HG02763 (cell line): ENCODE measurements at regions not wholly inside any gene's neighbourhood (a gene's known extent, or its start where the extent isn't known, plus 50 kb on each side); places are given as distances from the start of the nearest gene placed in this dataset.
"Not testable (repeated sequence)": the region's sequence is repeated elsewhere in the genome, so short reads cannot be mapped to it uniquely, and the experiment has no call there.

Experiments
- ATAC-seq: cut with Tn5 transposase; IDR thresholded peaks from one replicate; pipeline ENCODE4 v1.9.1; 2021; ENCODE audit warnings: mild to moderate bottlenecking, moderate library complexity; ENCODE audit not compliant: unreplicated experiment

DNA sequence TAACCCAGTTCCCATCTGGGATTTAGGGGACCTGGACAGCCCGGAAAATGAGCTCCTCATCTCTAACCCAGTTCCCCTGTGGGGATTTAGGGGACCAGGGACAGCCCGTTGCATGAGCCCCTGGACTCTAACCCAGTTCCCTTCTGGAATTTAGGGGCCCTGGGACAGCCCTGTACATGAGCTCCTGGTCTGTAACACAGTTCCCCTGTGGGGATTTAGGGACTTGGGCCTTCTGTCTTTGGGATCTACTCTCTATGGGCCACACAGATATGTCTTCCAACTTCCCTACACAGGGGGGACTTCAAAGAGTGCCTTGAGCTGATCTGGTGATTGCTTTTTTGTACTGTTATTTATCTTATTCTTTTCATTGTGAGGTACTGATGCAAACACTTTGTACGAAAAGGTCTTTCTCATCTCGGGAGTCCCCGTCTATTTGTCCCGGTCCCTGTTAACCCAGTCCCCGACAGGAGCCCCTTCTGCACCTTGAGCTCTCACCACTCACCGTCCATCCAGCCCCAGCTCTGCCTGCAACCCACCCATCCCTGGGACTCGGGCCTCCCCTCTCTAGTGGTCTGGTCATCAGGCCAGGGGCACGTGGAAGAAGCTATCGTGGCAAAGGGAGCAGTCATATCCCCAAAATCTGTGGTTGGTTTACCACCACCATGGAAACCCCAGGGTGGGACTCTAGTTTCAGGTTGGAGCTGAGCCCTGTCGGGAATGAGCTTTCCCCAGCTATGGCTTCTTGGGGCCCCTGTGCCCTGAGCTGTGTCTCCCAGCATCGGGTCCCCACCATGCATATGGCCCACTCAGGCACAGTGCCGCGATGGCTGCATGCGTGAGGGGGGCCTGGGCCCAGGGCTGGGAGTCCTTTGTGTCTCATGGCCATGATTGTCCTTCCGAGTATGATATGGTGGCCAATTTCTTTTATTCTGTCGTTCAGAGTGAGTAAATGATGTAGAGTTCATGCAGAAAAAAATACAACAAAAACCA is 270.4 kb upstream of the PLCXD1 start:
- not testable (repeated sequence) for ATAC-seq

- not testable (repeated sequence) for ATAC-seq
Measured at GRCh38 chrX:13821-14443, 267.2 kb upstream of the PLCXD1 start.

GRCh38 chrX:14452-14851 is 266.7 kb upstream of the PLCXD1 start:
- ATAC-seq, result not testable (repeated sequence)

DNA sequence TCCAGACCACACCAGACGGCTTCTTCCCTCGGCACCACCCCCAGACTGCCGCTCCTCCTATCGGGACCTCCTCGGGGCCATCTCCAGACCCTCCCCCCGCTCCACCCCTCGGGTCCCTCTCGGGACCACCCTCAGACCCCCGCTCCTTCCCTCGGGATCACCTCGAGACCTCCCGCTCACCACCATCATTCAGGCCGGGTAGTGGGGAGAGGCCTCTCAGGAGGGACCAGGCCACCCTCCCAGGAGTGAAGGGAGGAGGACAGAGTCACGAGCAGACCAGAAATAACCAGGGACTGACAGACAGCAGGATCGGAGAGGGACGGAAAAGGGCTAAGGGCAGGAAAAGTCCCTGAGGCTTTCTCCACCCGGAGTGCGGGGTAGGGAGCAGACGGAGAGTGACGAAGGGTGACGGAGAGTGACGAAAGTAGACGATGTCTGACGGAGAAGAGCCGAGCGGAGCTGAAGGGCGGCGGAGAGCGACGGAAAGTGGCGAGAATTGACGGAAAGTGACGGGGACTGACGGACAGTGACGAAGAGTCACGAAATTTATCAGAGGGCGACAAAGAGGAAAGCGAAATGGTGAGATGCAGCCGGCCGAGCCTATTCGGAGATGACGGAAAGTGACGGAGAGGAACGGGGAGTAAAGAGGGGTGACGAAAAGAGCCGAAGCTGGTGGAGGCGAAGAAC is 262.3 kb upstream of the PLCXD1 start:
- ATAC-seq, result peak; percentile 91

GRCh38 chrX:19455-19827 is 261.7 kb upstream of the PLCXD1 start:
- peak; percentile 23 for ATAC-seq

DNA sequence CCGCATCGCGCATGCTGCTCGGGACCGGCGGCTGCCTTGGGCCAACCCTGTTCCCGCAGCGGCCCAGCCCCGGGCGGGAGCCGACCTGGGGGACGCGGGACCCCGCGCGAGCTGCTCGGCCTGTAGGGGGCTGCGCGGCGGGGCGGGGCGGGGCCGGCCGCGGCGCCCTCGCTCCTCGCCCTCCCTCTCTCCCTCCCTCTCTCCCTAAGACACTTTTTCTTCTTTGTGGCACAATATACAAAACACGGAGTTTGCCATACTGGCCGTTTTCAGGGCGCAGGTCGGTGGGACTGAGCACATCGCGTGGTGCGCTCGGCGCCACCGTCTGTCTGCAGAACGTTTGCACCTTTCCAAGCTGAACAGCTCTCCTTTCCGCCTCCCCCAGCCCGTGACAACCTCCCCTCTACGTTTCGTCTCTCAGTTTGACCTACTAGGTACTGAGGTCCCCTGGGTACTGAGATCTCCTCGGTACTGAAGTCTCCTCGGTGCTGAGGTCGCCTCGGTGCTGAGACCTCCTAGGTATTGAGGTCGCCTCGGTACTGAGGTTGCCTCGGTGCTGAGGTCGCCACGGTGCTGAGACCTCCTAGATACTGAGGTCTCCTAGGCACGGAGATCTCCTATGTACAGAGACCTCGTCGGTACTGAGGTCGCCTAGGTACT is 261.1 kb upstream of the PLCXD1 start:
- ATAC-seq, result peak; percentile 24

DNA sequence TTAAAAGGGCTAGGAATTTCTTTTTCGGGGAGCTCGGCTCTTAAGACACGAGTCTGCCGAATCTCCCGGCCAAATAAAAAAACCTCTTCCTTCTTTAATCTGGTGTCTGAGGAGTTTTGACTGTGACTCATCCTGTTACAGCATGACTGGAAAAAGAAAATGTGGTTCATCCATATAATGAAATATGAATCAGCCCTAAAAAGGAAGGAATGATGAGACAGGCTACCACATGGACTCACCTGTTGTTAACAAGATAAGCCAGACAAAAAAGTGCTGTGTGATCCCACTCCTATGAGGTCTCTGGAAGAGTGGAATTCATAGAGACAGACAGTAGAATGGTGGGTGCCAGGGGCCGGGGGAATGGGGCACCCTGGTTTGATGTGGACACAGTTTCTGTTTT is 257.0 kb upstream of the PLCXD1 start:
- ATAC-seq, result not testable (repeated sequence)
